AG04450 (cell line): ENCODE measurements at regions not wholly inside any gene's neighbourhood (a gene's known extent, or its start where the extent isn't known, plus 50 kb on each side); places are given as distances from the start of the nearest gene placed in this dataset.

Source experiments
- CTCF ChIA-PET: fragments of 300-600, 350-600 bp; formaldehyde crosslinking; extraction: SDS; loops from one replicate; lab custom pipeline; 2022; ENCODE audit warnings: antibody characterized with exemption, inconsistent platforms; lab: Charles Lee
- POLR2A ChIA-PET: fragments of 350-600 bp; formaldehyde crosslinking; extraction: SDS; loops from one replicate; lab custom pipeline; 2021; ENCODE audit warnings: antibody characterized with exemption, inconsistent platforms; lab: Yijun Ruan, JAX
- DNase-seq: peaks from one replicate; pipeline ENCODE4 v3.0.0-alpha.2; 2011; ENCODE audit warnings: low read depth, low spot score
- H3K27ac ChIP-seq: one replicate; pipeline ENCODE4 v1.5.1; 2012; ENCODE audit warnings: low read depth, low read length, control low read depth
- H3K27me3 ChIP-seq: one replicate; pipeline ENCODE4 v1.6.0; 2012; ENCODE audit warnings: low read length; ENCODE audit not compliant: control insufficient read depth, insufficient read depth
- H3K4me3 ChIP-seq: 2 replicates; pipeline ENCODE4 v1.5.1; 2011; ENCODE audit warnings: mild to moderate bottlenecking, low read depth, low read length, control low read depth
- H3K9me3 ChIP-seq: 2 replicates; pipeline ENCODE4 v1.5.1; 2012; ENCODE audit warnings: low read length; ENCODE audit not compliant: control insufficient read depth, insufficient read depth
- CTCF ChIP-seq: IDR thresholded peaks from 2 replicates; pipeline ENCODE4 v1.5.1; 2011; ENCODE audit warnings: low read depth, low read length, control low read depth, inconsistent platforms

GRCh38 chr7:109318136-109318535, 748.5 kb downstream of the DNAJB9 start:
- no peak for TF ChIP-seq CTCF

GRCh38 chr7:109322833-109323232, 753.2 kb downstream of the DNAJB9 start:
- POLR2A ChIA-PET: no interaction called here

More at GRCh38 chr7:109318136-109318535, 748.5 kb downstream of the DNAJB9 start:
- Histone ChIP-seq H3K4me3 (no peak overlapping the region), H3K9me3 (peaks cover 3% of the 10 kb centered on the region; the same call in 1 of the 2 replicates), H3K27me3 (no peaks in the 10 kb centered on the region), H3K27ac (no peak overlapping the region)
- no peak for DNase-seq
- POLR2A ChIA-PET: no interaction called here
- CTCF ChIA-PET: no interaction called here

GRCh38 chr7:109331423-109331822, 761.7 kb downstream of the DNAJB9 start:
- POLR2A ChIA-PET: no interaction called here
- Histone ChIP-seq H3K27ac (no peak overlapping the region), H3K4me3 (no peak overlapping the region), H3K27me3 (no peaks in the 10 kb centered on the region), H3K9me3 (no peaks in the 10 kb centered on the region; the same call in 1 of the 2 replicates)
- no peak for DNase-seq
- CTCF ChIA-PET: no interaction called here
- TF ChIP-seq CTCF: no peak

More at GRCh38 chr7:109322833-109323232, 753.2 kb downstream of the DNAJB9 start:
- no peak for DNase-seq
- peaks cover 2% of the 10 kb centered on the region; the same call in 1 of the 2 replicates for H3K9me3 ChIP-seq
- H3K4me3 ChIP-seq: no peak overlapping the region
- no peaks in the 10 kb centered on the region for H3K27me3 ChIP-seq
- CTCF ChIA-PET: no interaction called here
- TF ChIP-seq CTCF: no peak
- H3K27ac ChIP-seq: no peak overlapping the region

GRCh38 chr7:109335951-109336350, 766.3 kb downstream of the DNAJB9 start:
- Histone ChIP-seq H3K27ac (no peak overlapping the region), H3K9me3 (no peaks in the 10 kb centered on the region), H3K27me3 (no peaks in the 10 kb centered on the region), H3K4me3 (no peak overlapping the region)
- TF ChIP-seq CTCF: no peak
- ChIA-PET POLR2A (no interaction called here), CTCF (no interaction called here)
- DNase-seq: no peak

GRCh38 chr7:109336531-109336930, 766.9 kb downstream of the DNAJB9 start:
- ChIA-PET POLR2A (no interaction called here), CTCF (no interaction called here)
- Histone ChIP-seq H3K9me3 (no peaks in the 10 kb centered on the region), H3K4me3 (no peak overlapping the region), H3K27me3 (no peaks in the 10 kb centered on the region), H3K27ac (no peak overlapping the region)
- DNase-seq: no peak
- no peak for TF ChIP-seq CTCF
